Activated CD4-positive, alpha-beta T cell treated with anti-CD3 and anti-CD28 coated beads, Interleukin-2, Interleukin-4, amounts not matched to agents 100 ng/mL and 50 ng/mL, durations not matched to agents 16 hours and 8 hours (primary cell): ENCODE measurements at regions not wholly inside any gene's neighbourhood (a gene's known extent, or its start where the extent isn't known, plus 50 kb on each side); places are given as distances from the start of the nearest gene placed in this dataset.
"Not testable (repeated sequence)": the region's sequence is repeated elsewhere in the genome, so short reads cannot be mapped to it uniquely, and the experiment has no call there.

Source experiments
- DNase-seq: peaks from one replicate; pipeline ENCODE4 v3.0.0-alpha.2; 2020; ENCODE audit warnings: low spot score

- DNase-seq: no peak
These were observed 179.8 kb downstream of the MEX3B start for GRCh38 chr15:81865850-81866537.

DNA sequence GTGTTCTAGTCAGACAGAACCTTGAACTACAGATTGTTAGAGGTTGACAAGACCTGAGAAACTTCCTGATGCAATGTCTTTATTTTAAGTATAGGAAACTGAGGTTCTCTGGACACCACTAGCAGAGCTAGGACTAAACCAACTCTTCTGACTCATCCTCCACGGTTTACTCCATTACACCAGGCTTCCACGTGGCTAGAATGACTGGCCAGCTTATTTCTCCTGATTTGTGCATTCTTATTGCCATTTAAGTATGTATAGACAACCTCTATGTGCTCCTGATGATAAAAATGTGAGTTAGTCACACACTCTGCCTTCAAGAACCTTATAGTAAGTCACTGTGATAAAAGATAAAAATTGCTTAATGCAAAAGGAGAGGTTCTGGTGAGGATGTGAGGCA is 182.7 kb downstream of the MEX3B start:
- no peak for DNase-seq

- no peak for DNase-seq
These were observed 185.9 kb downstream of the MEX3B start for GRCh38 chr15:81859737-81860516.

DNA sequence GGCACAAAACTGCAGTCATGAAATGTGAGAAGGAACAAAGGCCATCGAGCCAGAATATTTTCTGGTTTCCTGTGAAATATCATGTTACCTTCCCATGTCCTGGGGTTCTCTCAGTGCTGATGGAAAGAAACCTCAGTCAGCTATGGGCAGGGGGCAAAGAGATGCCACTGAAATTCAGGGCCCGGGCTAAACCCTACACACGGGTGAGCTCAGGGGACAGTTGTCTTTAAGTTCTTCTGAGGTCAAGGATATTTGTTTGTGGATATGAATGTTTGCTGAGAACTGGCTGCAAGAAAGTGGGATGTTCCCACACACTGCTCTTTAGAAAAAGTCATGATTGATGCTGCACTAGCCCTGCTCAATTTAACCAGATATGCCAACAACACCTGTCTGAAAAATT is 187.2 kb downstream of the MEX3B start:
- DNase-seq: no peak

- DNase-seq: no peak
These were observed 187.7 kb downstream of the MEX3B start for GRCh38 chr15:81858136-81858535.

- DNase-seq: no peak
These were observed 189.2 kb downstream of the MEX3B start for GRCh38 chr15:81856634-81857026.

DNA sequence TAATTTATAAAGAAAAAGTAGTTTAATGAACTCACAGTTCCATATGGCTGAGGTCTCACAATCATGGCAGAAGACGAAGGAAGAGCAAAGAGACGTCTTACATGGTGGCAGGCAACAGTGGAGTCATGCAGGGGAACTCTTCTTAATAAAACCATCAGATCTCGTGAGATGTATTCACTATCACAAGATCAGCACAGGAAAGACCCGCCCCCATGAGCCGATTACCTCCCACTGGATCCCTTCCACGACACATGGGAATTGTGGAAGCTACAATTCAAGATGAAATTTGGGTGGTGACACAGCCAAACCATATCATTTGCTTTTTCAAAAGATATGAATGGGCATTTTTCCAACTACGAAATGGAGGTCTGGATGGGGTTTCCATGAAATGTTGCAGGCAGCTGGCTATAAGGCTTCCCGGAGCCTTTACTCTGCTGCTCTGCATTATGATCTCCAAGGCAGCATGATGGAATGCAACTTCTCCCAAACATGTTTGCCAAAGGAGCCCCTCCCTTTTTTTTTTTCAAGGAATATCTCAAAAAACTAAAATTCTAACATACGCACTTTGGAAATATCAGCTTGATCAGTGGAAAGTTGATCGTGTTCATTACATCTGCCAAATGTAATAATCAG is 189.7 kb downstream of the MEX3B start:
- no peak for DNase-seq

GRCh38 chr15:81853150-81853748 is 192.6 kb downstream of the MEX3B start:
- no peak for DNase-seq

DNA sequence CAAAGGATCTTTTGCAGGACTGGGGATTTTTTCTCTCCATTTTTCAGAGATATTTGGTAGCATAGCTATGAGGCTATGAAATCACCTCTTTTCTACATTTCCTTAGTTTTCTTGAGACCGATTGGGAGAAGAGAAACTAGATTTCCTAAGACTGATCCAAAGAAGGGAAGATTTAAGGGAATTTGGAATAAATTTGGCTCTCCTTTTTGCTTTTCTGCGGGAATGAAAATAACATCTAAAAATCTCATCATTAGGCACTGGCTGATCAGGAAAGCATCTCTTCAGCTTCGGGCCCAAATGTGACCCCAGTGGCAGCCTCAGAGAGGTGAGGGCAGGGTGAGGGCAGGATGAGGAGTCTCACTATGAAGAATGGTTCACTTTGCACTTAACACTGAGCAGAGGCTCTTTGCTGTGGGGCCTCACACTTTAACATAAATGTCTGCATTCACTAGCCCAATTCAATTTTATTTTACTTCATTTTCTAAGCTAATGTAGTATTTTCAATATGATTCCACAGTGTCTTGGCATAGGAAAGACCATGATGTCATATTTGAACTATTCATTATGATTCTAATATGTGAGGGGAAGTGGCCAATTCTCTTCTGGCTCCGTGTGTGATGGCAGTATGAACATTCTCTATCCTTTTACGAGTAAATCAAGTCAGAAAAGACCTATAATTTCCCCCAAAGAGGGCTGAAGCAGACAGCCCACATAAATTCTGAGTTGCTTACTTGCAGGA is 193.2 kb downstream of the MEX3B start:
- DNase-seq: no peak

GRCh38 chr15:81851757-81852156 is 194.1 kb downstream of the MEX3B start:
- DNase-seq: no peak

DNA sequence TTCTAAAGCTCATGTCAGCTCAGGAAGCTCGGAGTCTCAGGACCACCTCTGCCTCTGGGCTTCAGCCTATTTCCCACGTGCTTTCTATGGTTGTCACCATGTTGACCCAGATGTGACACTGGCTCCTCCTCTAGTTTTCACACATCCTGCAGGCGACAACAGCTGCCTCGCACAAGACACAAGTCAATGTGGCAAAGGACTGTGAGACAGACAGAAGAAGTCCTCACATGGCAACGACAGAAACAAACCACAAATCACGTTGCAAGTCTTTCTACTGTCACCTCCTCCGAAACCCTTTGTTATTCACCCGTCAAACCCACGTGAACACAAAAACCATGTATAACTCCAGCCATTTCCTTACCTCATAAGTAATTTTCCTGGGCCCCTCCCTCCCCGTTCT is 194.5 kb downstream of the MEX3B start:
- DNase-seq: no peak

DNA sequence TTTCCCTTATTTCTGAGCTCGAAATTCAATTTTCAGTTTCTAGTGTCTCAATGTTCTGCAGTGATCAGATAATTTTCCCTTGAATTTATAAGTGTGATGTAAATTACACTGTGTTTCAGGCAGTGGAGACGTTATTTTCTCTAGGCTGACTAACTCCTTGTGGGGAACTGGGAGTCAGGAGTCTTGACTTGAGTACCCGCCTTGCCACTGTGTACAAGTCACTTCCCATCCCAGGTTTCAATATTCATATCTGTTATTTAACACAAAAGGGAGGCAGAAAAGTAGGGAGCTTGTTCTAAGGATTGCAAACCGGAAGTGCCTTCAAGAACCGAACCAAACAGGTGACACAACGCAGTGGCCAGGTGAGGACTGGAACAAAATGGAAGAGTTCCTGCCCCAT is 196.5 kb downstream of the MEX3B start:
- no peak for DNase-seq

GRCh38 chr15:81848701-81849100 is 197.1 kb downstream of the MEX3B start:
- DNase-seq: no peak

DNA sequence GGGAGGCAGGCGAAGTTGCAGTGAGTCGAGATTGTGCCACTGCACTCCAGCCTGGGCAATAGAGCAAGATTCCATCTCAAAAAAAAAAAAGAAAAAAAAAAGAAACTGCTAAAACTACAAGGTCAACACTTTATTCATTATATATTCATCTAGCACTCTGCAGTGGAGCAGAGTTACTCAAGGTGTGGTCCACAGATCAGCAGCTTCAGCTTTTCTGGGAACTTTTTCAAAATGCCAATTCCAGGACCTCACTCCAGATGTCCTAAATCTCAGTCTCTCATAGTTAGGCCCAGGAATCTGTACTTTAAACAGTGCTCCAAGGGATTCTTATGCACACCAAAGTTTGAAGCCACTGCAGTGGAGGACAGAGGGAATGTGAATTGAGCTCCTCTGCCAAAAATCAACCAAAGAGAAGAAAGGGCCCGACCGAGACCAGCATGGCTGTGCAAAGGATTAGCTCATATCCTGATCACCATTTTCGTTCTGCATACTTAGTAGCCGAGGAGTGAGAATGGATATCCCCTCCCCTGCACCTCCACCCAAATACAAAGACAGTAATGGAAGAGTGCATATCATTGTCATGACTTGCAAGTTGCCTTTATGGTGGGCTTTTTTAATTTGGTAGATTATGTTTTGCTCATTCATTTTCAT is 201.9 kb downstream of the MEX3B start:
- DNase-seq: no peak

DNA sequence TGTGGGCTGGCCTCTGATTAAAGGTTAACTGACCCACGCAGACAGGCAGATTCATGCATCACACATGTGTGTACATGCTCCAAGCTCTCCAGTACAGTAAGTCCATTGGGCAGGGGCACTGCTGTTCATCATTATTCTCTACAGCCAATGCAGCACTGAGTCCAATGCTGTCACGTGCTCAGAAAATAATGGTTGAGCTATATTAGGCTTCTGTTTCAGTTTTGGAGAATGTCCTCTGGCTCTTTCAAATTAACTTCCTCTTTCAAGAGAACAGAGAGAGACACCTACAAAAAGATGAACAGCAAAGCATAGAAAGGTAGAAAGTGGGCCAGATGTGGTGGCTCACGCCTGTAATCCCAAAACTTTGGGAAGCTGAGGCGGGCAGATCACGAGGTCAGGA is 202.6 kb downstream of the MEX3B start:
- no peak for DNase-seq

DNA sequence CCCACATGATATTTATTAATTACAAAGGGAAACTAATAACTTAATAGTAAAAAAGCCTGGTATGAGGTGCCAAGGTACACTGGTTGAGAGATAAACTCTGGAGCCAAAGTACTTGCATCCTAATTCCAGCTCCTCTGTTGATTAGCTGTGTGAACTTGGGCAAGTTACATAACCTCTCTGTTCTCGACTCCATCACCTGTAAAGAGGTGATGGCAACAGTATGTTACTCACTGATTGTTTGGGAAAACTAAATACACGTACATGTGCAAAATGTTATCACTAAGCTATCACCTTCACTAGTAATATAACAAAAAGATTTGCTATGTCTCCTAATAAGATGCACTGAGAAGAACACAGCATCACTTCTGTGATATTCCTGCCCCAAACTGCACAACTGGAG is 206.4 kb downstream of the MEX3B start:
- no peak for DNase-seq

- no peak for DNase-seq
These were observed 210.1 kb downstream of the MEX3B start for GRCh38 chr15:81835731-81836130.

DNA sequence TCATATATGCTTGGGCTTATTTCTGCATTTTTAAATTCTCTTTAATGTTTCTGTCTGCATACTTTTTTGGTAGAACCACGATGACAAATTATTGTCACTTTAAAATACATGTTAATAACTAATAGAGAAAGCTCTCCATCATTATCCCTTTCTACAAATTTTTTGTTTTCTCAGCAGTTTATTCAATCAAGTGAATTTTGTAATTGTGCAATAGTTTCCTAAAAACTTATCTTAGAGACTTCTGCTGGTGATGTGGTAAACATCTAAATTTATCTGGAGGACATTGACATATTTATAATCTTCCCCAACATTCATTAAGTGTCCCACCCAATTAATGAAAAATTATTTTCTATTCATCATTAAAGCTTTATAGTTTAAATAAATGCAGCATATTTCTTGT is 215.3 kb downstream of the MEX3B start:
- no peak for DNase-seq

GRCh38 chr15:81829918-81830317 is 215.9 kb downstream of the MEX3B start:
- no peak for DNase-seq

GRCh38 chr15:81828135-81828534 is 217.7 kb downstream of the MEX3B start:
- no peak for DNase-seq

- no peak for DNase-seq
These were observed 220.7 kb downstream of the MEX3B start for GRCh38 chr15:81825136-81825535.

DNA sequence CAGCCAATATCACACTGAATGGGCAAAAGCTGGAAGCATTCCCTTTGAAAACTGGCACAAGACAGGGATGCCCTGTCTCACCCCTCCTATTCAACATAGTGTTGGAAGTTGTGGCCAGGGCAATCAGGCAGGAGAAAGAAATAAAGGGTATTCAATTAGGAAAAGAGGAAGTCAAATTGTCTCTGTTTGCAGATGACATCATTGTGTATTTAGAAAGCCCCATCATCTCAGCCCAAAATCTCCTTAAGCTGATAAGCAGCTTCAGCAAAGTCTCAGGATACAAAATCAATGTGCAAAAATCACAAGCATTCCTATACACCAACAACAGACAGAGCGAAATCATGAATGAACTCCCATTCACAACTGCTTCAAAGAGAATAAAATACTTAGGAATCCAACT is 223.2 kb downstream of the MEX3B start:
- not testable (repeated sequence) for DNase-seq
